DMS53 (cell line): ENCODE measurements at regions not wholly inside any gene's neighbourhood (a gene's known extent, or its start where the extent isn't known, plus 50 kb on each side); places are given as distances from the start of the nearest gene placed in this dataset.
A peak's percentile ranks its signal among the peaks of the same experiment; 100 is the strongest.

ENCODE experiments used
- DNase-seq: peaks from one replicate; lab custom pipeline; 2025; lab: John Stamatoyannopoulos, UW

DNA sequence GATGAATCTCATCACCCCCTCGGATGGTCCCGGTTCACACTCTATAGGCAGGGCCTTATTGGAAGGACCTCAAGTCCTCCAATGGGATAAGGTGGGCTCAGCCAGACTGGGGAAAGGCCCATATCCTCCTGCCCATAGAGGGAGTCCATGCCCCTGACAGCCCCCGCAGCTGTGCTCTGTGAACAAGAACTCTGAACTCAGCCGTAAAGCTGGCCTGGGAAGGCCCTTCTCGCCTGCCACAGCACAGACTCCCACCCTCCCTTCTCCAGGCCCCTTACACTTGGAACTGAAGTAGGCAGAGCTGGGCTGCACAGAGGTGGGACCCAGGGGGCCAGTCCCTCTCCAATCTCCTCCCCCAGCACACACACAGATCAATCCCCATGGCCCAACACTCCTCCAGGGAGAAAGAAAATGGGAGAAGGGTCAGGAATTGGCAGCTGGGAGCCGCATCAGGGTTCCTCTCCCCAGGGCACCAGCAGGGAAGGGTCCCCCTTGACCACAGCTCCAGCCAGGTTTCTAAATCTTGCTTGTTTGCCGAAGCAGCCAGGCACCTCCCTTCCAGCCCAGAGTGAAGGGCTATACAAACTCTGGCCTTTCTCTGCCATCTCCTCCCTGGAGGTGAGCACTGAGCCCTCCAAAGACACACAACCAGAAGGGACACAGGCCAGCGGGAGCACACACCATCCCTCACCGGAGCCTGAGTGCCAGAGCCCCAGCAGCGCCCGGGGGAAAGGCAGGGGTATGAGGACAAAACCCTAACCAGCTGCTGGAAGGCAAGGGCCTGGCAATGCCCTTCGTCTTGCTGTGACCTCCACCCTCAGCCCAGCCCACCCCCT lies 454.1 kb downstream of the SOX9 start:
- no peak for DNase-seq

DNA sequence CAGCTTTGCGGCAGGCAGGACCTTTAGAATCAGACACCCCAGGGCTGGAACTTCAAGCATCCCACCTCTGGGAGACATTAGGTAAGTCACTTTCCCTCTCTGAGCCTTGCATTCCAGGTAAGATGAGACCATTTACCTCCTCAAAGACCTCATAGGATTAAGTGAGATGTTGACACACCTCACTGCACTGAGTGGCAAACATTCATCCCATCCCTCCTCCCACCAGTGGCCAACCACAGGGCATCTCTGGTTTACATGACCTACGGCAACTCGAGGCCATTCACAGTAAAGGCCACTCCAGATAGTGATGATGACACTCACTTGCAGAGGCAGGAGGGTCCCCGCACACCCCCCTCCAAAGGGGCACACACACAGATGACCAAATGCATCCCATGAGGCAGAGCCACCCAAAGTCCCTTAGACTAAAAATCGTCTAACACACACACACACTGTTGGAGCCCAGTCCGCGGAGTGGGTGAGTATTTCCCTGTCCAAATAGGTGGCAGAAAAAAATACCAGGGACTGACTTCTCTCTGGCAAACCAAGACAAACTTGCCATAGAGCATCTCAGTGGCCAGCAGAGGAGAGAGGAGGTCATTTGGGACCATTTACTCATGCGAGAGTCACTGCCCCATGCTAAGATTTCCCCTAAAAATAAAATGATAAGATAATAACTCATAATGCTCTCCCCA lies 454.9 kb downstream of the SOX9 start:
- DNase-seq: peak; percentile 67

GRCh38 chr17:72576289-72576759 lies 455.5 kb downstream of the SOX9 start:
- DNase-seq: no peak

- no peak for DNase-seq
Measured at GRCh38 chr17:72578817-72579470, 458.1 kb downstream of the SOX9 start.

- no peak for DNase-seq
Measured at GRCh38 chr17:72579990-72580320, 459.1 kb downstream of the SOX9 start.

- peak; percentile 100 for DNase-seq
Measured at GRCh38 chr17:72580321-72581127, 459.7 kb downstream of the SOX9 start.

DNA sequence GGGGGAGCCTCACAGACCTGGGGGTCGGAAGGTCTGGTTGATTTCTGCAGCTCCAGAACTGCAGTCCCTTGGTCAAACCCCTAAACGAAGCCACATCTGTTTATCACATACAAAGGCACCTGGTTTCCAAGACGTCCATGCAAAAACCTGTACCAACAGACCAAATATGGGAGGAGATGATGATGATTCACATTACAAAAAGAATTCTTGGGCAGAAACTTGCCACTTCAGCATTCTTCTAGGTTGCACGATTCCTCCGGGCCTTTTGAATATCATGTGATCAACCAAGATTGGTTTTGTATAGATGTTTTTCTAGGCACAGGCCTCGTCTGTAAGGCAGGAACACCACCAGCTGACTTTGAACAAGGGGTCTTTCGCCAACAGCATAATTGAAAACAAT lies 466.3 kb downstream of the SOX9 start:
- peak; percentile 57 for DNase-seq

DNA sequence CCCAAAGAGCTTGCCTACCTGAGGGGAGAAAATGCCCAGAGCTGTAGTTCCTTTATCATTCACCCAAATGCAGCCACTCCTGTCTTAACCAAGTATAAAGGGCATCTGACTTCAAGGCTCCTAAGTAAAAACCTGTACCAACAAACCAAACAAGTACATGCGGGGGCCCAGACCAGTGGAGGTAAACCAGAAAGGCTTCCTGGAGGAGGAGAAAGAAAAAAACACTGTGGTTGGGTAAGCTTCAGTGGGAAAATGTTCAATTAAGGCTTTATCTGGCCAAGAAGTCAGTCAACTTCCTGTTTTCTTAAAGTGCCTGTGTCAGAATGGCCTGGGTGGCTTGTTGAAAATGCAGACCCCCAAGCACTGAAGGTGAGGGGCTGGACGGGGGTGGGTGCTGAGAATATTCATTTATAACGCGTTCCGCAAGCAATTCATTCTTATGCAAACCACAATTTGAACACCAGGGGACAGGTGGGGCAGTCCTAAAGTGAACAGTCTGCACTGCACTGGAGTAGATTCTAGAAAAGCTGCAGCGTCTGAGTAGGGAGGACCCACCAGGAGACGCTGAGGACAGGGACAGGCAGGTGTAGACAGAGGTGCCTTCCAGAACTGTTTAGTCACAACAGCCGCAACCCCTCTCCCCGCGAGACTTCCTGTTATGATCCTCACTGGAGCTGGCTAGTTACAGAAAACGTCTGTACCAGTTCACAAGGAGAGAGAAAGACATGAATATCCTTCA lies 467.1 kb downstream of the SOX9 start:
- peak; percentile 90 for DNase-seq

DNA sequence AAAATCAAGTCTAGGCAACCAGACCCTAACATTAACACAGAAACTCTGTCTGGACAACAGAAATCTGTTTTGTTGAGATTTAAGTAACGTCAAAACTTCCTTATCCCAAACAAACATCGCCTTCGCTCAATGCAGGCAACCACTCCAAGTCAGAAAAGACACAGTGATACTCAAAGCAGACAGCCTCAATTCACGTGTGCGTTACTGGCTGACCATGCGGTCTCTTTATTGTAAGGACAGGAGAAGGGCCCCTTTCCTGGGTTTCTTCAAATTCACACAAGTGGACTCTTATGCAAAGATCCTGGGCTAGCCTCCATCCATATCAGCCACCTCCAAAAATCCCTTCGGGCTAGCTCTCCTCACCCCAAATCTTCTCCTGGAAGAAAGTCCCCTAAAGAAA lies 467.7 kb downstream of the SOX9 start:
- DNase-seq: peak; percentile 88

- peak; percentile 99 for DNase-seq
Measured at GRCh38 chr17:72588961-72589360, 468.1 kb downstream of the SOX9 start.

DNA sequence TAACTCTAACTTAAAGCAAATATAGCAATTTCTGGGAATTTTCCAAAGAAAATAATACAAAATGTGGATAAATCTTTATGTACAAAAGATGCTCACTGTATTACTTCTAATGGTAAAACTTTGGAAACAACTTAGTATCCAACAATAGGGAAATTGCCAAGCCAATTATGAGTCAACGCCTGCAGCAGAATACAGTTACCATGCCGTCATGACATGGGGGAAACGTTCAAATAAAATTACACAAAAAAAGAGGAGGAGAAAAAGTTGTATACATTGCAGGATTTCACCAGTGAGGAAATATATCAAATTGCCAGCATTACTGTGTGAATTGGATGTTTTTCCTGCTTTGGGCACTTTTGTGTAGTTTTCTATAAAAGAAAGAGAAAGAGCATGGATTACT lies 469.6 kb downstream of the SOX9 start:
- peak; percentile 69 for DNase-seq

DNA sequence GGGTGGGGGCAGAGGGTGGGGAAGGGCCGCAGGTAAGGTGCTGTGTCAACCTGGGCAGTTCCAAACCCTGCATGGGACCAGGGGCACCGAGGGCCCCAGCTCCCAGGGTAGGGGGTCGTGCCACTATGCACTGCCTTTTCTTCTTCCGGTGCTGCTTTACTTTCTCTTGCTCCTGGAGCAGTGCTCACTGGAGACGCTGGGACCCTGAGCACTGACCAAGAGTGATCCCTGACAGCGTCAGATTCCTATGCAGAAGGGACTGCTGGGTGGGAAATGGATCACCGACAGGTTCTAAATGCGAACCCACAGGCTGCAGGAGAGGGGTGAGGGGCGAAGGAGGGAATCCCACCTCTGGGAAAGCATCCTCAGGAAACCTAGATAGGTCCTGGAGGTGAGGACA lies 470.1 kb downstream of the SOX9 start:
- DNase-seq: peak; percentile 72

- DNase-seq: peak; percentile 75
Measured at GRCh38 chr17:72591289-72592241, 470.7 kb downstream of the SOX9 start.

DNA sequence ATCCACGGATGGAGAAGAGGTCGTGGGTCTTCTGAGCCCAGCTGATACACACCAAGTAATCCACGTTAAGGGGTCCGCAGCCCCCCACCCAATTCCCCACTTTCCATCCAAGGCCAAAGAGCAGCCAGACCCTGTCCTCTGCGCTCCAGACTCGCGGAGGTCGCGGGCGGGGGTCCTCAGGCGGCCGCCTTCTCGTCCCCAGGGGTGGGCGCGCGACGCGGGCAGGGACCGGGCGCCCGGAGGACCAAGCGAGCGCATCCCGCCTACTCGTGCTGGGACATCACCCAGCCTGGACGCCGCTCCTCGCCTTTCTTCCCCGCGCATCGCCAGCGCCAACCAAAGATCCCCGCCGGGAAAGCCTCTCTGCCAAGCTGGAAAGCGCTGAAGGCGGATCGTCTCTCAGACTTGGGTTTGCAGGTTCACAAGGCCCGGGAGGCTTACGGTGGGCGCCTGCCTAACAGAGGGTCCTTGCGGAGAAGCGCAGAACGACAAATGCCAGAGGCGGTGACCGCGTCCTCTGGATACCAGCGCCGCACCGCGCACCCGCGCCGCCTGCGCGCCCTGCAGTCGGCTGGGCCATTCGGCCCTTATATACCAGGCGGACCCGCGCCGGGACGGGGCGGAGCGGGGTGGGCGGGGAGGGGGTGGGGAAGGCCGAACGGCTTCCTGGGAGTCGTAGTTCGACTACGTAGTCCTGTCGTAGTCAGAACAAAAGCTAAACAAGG lies 471.6 kb downstream of the SOX9 start:
- peak; percentile 94 for DNase-seq

- DNase-seq: no peak
Measured at GRCh38 chr17:72592967-72593325, 472.1 kb downstream of the SOX9 start.

- DNase-seq: no peak
Measured at GRCh38 chr17:72594248-72594647, 473.4 kb downstream of the SOX9 start.
